Heart left ventricle (tissue), 13 donors: ENCODE measurements at regions not wholly inside any gene's neighbourhood (a gene's known extent, or its start where the extent isn't known, plus 50 kb on each side); places are given as distances from the start of the nearest gene placed in this dataset.

ENCODE experiments used
- POLR2A ChIP-seq, 2 donors: fragments of 450-650 bp; IDR thresholded peaks; one replicate each; pipeline ENCODE4 v1.6.1; 2017; ENCODE audit warnings: antibody characterized with exemption in 2 of 2, mild to moderate bottlenecking in 2 of 2, moderate library complexity in 2 of 2
- TF ChIP-seq, protein P1 (sequence below), 12 donors: fragments of 200-600 bp; sonication (generic) in 4 of 12; IDR thresholded peaks; one replicate each; pipeline versions ENCODE4 v1.5.0 to v1.8.0; 2018 to 2022; ENCODE audit warnings: antibody characterized with exemption in 12 of 12, mild to moderate bottlenecking in 5 of 12
- donor health status: ischemic (EF 13 %, LVEDD 7.1; RV severe dilation, severe dysfunction).
- donor health status: DM: no; HTN: yes; CAD: no.
- donor health status: DM: no; HTN: no; CAD: no.
- donor health status: ischemic (EF 25% LVEDD 6.9; RV normal size, moderate dysfunction).
- donor health status: ischemic (EF 25% LVEDD 5.7; RV mildly dilated, moderate dysfunction).
- donor health status: ischemic (EF 35%, LVEDD 5.7; RV mildly dilated, moderate dysfunction).
- donor health status: nonischemic (EF 11% LVEDD 7.7; RV severe dilation, severe dysfunction).
- donor health status: DM: yes; HTN: yes; CAD: no.
- donor health status: PGD.
- donor health status: ischemic (EF 29% LVEDD 5.4; RV normal size, mild dysfunction).
- donor health status: nonischemic (EF 23%, LVEDD 6.1; RV moderate dilation, normal function).

DNA sequence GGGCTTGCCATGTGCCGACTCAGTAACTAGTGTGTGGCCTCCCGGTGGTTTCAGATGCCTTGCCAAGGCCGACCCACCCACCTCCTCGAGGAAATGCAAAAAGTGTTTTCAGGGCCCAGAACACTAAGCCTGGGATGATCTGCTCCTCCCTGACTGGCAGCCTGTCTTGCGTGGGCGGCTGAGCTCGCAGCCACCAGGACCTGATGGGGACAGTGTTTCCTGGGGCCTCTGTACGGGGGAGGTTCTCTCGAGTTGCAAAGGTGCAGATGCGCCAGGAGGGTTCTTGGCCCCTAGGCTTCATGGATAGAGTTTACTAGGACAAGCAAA, 85.2 kb downstream of the GLI2 start:
- TF ChIP-seq, protein P1, sequence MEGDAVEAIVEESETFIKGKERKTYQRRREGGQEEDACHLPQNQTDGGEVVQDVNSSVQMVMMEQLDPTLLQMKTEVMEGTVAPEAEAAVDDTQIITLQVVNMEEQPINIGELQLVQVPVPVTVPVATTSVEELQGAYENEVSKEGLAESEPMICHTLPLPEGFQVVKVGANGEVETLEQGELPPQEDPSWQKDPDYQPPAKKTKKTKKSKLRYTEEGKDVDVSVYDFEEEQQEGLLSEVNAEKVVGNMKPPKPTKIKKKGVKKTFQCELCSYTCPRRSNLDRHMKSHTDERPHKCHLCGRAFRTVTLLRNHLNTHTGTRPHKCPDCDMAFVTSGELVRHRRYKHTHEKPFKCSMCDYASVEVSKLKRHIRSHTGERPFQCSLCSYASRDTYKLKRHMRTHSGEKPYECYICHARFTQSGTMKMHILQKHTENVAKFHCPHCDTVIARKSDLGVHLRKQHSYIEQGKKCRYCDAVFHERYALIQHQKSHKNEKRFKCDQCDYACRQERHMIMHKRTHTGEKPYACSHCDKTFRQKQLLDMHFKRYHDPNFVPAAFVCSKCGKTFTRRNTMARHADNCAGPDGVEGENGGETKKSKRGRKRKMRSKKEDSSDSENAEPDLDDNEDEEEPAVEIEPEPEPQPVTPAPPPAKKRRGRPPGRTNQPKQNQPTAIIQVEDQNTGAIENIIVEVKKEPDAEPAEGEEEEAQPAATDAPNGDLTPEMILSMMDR (IDR thresholded peaks at IDR 0.05), result no peak
- TF ChIP-seq POLR2A (IDR thresholded peaks at IDR 0.05), result no peak
